GM23248 (cell line): ENCODE measurements at regions not wholly inside any gene's neighbourhood (a gene's known extent, or its start where the extent isn't known, plus 50 kb on each side); places are given as distances from the start of the nearest gene placed in this dataset.

Experiments
- EZH2 ChIP-seq: fragments of 200-600 bp; sonication (generic); IDR thresholded peaks from 2 replicates; pipeline ENCODE4 v1.6.1; 2018; ENCODE audit warnings: antibody characterized with exemption, mild to moderate bottlenecking; ENCODE audit not compliant: insufficient read depth, poor library complexity, severe bottlenecking
- EZH2phosphoT487 ChIP-seq: fragments of 200-600 bp; sonication (generic); IDR thresholded peaks from 2 replicates; pipeline ENCODE4 v1.6.1; 2018; ENCODE audit warnings: antibody characterized with exemption, moderate library complexity, mild to moderate bottlenecking, low read depth; ENCODE audit not compliant: insufficient read depth

GRCh38 chr11:13561860-13562259 lies 66.1 kb upstream of the PTH start:
- TF ChIP-seq EZH2phosphoT487: no peak
- no peak for TF ChIP-seq EZH2
